K562 (cell line): ENCODE measurements at regions not wholly inside any gene's neighbourhood (a gene's known extent, or its start where the extent isn't known, plus 50 kb on each side); places are given as distances from the start of the nearest gene placed in this dataset.

Experiments
- ATAC-seq: fragments of 200-7000 bp; cut with Tn5 transposase; 3 replicates; pipeline ENCODE4 v1.9.1; 2020; ENCODE audit warnings: moderate library complexity
- BruUV-seq: library from RNA; stranded (reverse); fragments of 400-500 nt; replicated peaks from 2 replicates; lab custom pipeline; 2021; lab: Mats Ljungman, UMichigan
- CTCF ChIA-PET: fragments of 300-600 bp; formaldehyde crosslinking; extraction: SDS; loops from one replicate; lab custom pipeline; 2021; ENCODE audit warnings: low intra/inter-chr PET ratio; lab: Yijun Ruan, JAX
- POLR2A ChIA-PET: fragments of 300-600, 350-650 bp; sonication (Branson Sonifier 250); formaldehyde crosslinking; extraction: SDS; loops from one replicate; lab custom pipeline; 2021; ENCODE audit warnings: antibody characterized with exemption, inconsistent platforms; lab: Yijun Ruan, JAX
- DNase-seq, 4 experiments: peaks; one replicate each; pipeline versions ENCODE4 v3.0.0 to v3.0.0-alpha.2; 2011 to 2018; ENCODE audit warnings: low spot score in 3 of 4, mixed read lengths in 3 of 4; ENCODE audit errors: extremely low read depth in 1 of 4
- FAIRE-seq: peaks from 2 replicates; lab custom pipeline; 2011; peaks lifted over from hg19 to GRCh38; lab: Jason Lieb, UNC
- H2AFZ ChIP-seq: 2 replicates; pipeline ENCODE4 v1.6.0; 2011; ENCODE audit warnings: low read depth, low read length, control low read depth, inconsistent platforms
- H3K27ac ChIP-seq: fragments of 200-600 bp; 3 replicates; pipeline ENCODE4 v1.8.0; 2011; ENCODE audit warnings: low read depth, mild to moderate bottlenecking, control low read depth, inconsistent platforms, low read length, moderate library complexity, mixed read lengths; ENCODE audit errors: extremely low read depth
- H3K27me3 ChIP-seq, 2 experiments: fragments of 300-600 bp in 1 of 2; 2 replicates in 1 of 2; 3 replicates in 1 of 2; pipeline versions ENCODE4 v1.6.0 to v1.8.0; 2011; ENCODE audit warnings: inconsistent platforms in 2 of 2, low read length in 2 of 2, mild to moderate bottlenecking in 1 of 2, mixed read lengths in 1 of 2, moderate library complexity in 1 of 2; ENCODE audit not compliant: control insufficient read depth in 2 of 2, insufficient read depth in 2 of 2
- H3K36me3 ChIP-seq: fragments of 300-600 bp; 3 replicates; pipeline ENCODE4 v1.8.0; 2011; ENCODE audit warnings: mild to moderate bottlenecking, low read length, inconsistent platforms; ENCODE audit not compliant: control insufficient read depth, insufficient read depth
- H3K4me1 ChIP-seq, 2 experiments: fragments of 200-600 bp in 1 of 2; replicated peaks in 1 of 2; 2 replicates in 1 of 2; 3 replicates in 1 of 2; pipeline versions ENCODE4 v1.5.1 to v1.8.0; 2011; ENCODE audit warnings: inconsistent platforms in 2 of 2, low read length in 2 of 2, mild to moderate bottlenecking in 1 of 2, mixed read lengths in 1 of 2, moderate library complexity in 1 of 2; ENCODE audit not compliant: control insufficient read depth in 2 of 2, insufficient read depth in 2 of 2
- H3K4me2 ChIP-seq: 2 replicates; pipeline ENCODE4 v1.6.1; 2011; ENCODE audit warnings: low read length, control low read depth, inconsistent platforms, mixed read lengths; ENCODE audit not compliant: insufficient read depth
- H3K4me3 ChIP-seq: fragments of 200-600 bp; sonication (generic), shearing (Covaris generic); 2 replicates; pipeline ENCODE4 v1.5.1; 2016; ENCODE audit warnings: control low read depth, inconsistent platforms
- H3K79me2 ChIP-seq: fragments of 200-600 bp; 3 replicates; pipeline ENCODE4 v1.8.0; 2011; ENCODE audit warnings: low read length, inconsistent platforms; ENCODE audit not compliant: control insufficient read depth, insufficient read depth
- H3K9ac ChIP-seq, 2 experiments: 2 replicates each; pipeline versions ENCODE4 v1.6.0 to v1.6.1; 2011; ENCODE audit warnings: low read depth in 2 of 2, low read length in 2 of 2, control low read depth in 1 of 2, inconsistent platforms in 1 of 2, mild to moderate bottlenecking in 1 of 2, mixed read lengths in 1 of 2; ENCODE audit not compliant: insufficient read depth in 1 of 2
- H3K9me1 ChIP-seq: one replicate; pipeline ENCODE4 v1.6.0; 2011; ENCODE audit warnings: inconsistent platforms, mild to moderate bottlenecking, low read length, moderate library complexity; ENCODE audit not compliant: control insufficient read depth, insufficient read depth
- H3K9me3 ChIP-seq: replicated peaks from 2 replicates; pipeline ENCODE4 v1.5.1; 2011; ENCODE audit warnings: low read depth, low read length, inconsistent platforms; ENCODE audit not compliant: control insufficient read depth, insufficient read depth
- H4K20me1 ChIP-seq: replicated peaks from 2 replicates; pipeline ENCODE4 v1.6.1; 2011; ENCODE audit warnings: low read length, inconsistent platforms, mixed read lengths; ENCODE audit not compliant: control insufficient read depth, insufficient read depth
- COPS2 ChIP-seq: fragments of 450-650 bp; conservative IDR thresholded peaks from 2 replicates; pipeline ENCODE4 v1.6.1; 2016; ENCODE audit warnings: mild to moderate bottlenecking, moderate library complexity
- FOXO4 ChIP-seq: fragments of 450-650 bp; formaldehyde crosslinking; IDR thresholded peaks from 2 replicates; pipeline ENCODE4 v1.4.0; 2020; ENCODE audit warnings: mild to moderate bottlenecking, moderate library complexity
- GMEB1 ChIP-seq: fragments of 250-450 bp; sonication (Bioruptor Pico); IDR thresholded peaks from 2 replicates; pipeline ENCODE4 v1.4.0; 2020; ENCODE audit warnings: mild to moderate bottlenecking
- HNRNPLL ChIP-seq: fragments of 200-400 bp; formaldehyde crosslinking; IDR thresholded peaks from 2 replicates; pipeline ENCODE4 v1.6.1; 2017; ENCODE audit warnings: low read length, low read depth, mild to moderate bottlenecking; ENCODE audit not compliant: poor library complexity, severe bottlenecking
- KHSRP ChIP-seq: fragments of 450-650 bp; IDR thresholded peaks from 2 replicates; pipeline ENCODE4 v1.6.1; 2017
- MEF2A ChIP-seq: IDR thresholded peaks from 2 replicates; pipeline ENCODE4 v1.6.1; 2011; ENCODE audit warnings: low read depth, mild to moderate bottlenecking, low read length, moderate library complexity; ENCODE audit not compliant: control insufficient read depth
- NR2C1 ChIP-seq, 2 experiments: fragments of 450-650 bp; IDR thresholded peaks; 2 replicates each; pipeline ENCODE4 v1.6.1; 2017; ENCODE audit warnings: mild to moderate bottlenecking in 2 of 2, antibody characterized with exemption in 1 of 2, inconsistent platforms in 1 of 2, missing compliant biosample characterization in 1 of 2, missing genetic modification characterization in 1 of 2
- POLR2G ChIP-seq: fragments of 200-400 bp; formaldehyde crosslinking; IDR thresholded peaks from 2 replicates; pipeline ENCODE4 v1.6.1; 2017; ENCODE audit warnings: low read depth, mild to moderate bottlenecking, antibody characterized with exemption, low read length, moderate library complexity
- RFX1 ChIP-seq: fragments of 450-650 bp; IDR thresholded peaks from 2 replicates; pipeline ENCODE4 v1.6.1; 2016; ENCODE audit warnings: mild to moderate bottlenecking, moderate library complexity
- RFX5 ChIP-seq: IDR thresholded peaks from 2 replicates; pipeline ENCODE4 v1.6.1; 2011; ENCODE audit warnings: low read depth, mild to moderate bottlenecking, improper control_type of control experiment, low read length
- RFX7 ChIP-seq: fragments of 250-450 bp; sonication (Bioruptor Pico); IDR thresholded peaks from 2 replicates; pipeline ENCODE4 v1.5.1; 2021; ENCODE audit warnings: mild to moderate bottlenecking
- SREBF1 ChIP-seq: fragments of 150-350 bp; IDR thresholded peaks from 2 replicates; pipeline ENCODE4 v1.6.1; 2014; ENCODE audit warnings: antibody characterized with exemption, low read depth, low read length, borderline replicate concordance
- SUPT5H ChIP-seq: fragments of 450-650 bp; IDR thresholded peaks from 2 replicates; pipeline ENCODE4 v1.6.1; 2016
- USF1 ChIP-seq: sonication (generic); formaldehyde crosslinking; IDR thresholded peaks from 2 replicates; pipeline ENCODE4 v1.9.0; 2022; ENCODE audit warnings: mild to moderate bottlenecking, missing genetic modification reagents
- USF2 ChIP-seq: sonication (generic); formaldehyde crosslinking; IDR thresholded peaks from 2 replicates; pipeline ENCODE4 v1.5.0; 2020; ENCODE audit warnings: missing genetic modification reagents
- ZBTB34 ChIP-seq: fragments of 250-450 bp; sonication (Bioruptor Pico); IDR thresholded peaks from 2 replicates; pipeline ENCODE4 v1.8.0; 2021; ENCODE audit warnings: mild to moderate bottlenecking, moderate library complexity
- ZNF124 ChIP-seq: sonication (generic); formaldehyde crosslinking; IDR thresholded peaks from 2 replicates; pipeline ENCODE4 v1.8.1; 2022; ENCODE audit warnings: missing genetic modification reagents
- ZNF77 ChIP-seq: fragments of 250-450 bp; sonication (Bioruptor Pico); IDR thresholded peaks from 2 replicates; pipeline ENCODE4 v1.5.0; 2020
- WGBS: fragments of 100-300 bp; shearing (Covaris generic); methylation state at CpG from one replicate; pipeline ENCODE4 v1.1.6; 2016; ENCODE audit warnings: low coverage, mixed read lengths; ENCODE audit not compliant: insufficient coverage; ENCODE audit errors: missing lambda C conversion rate; 5-methylcytosine and 5-hydroxymethylcytosine counted together
- in situ Hi-C: fragments of 300-500 bp; cut with MboI; formaldehyde crosslinking; loops from 4 replicates; pipeline ENCODE4 v1.15.0; 2018; ENCODE audit warnings: inconsistent platforms, mixed read lengths
- intact Hi-C: fragments of 100-400 bp; cut with micrococcal nuclease; formaldehyde crosslinking; loops from 2 replicates; pipeline ENCODE4 v1.14.2; 2022

- H3K27ac ChIP-seq: no peak overlapping the region
- peaks cover 0 to 7% of the 10 kb centered on the region in 2 experiments; a peak in 2 of 5 replicates for H3K4me1 ChIP-seq
- ATAC-seq: no peak
- no TSS peak for BruUV-seq
- H3K9ac ChIP-seq: no peak overlapping the region
- no peak for FAIRE-seq
- no peaks in the 10 kb centered on the region for H3K36me3 ChIP-seq
- H2AFZ ChIP-seq: no peak overlapping the region
- in situ Hi-C loops: no loop called here
- POLR2A ChIA-PET: no interaction called here
- CTCF ChIA-PET: no interaction called here
- WGBS: 0% methylated on average over 2 of the region's 4 CpGs
- intact Hi-C loops: no loop called here
- H4K20me1 ChIP-seq: no peaks in the 10 kb centered on the region
- no peaks in the 10 kb centered on the region for H3K79me2 ChIP-seq
- no peak overlapping the region for H3K4me3 ChIP-seq
- H3K27me3 ChIP-seq: peaks cover 0 to 23% of the 10 kb centered on the region in 2 experiments; a peak in 4 of 5 replicates
- no peak overlapping the region for H3K4me2 ChIP-seq
- no peak for DNase-seq
- no peaks in the 10 kb centered on the region for H3K9me3 ChIP-seq
- no peaks in the 10 kb centered on the region for H3K9me1 ChIP-seq
- TF ChIP-seq GMEB1 (CRISPR knock-in tag): no peak
- no peak for TF ChIP-seq SREBF1
- TF ChIP-seq ZNF77: no peak
- TF ChIP-seq ZBTB34 (CRISPR knock-in tag): no peak
- no peak for TF ChIP-seq SUPT5H
- no peak for TF ChIP-seq RFX1
- TF ChIP-seq COPS2: no peak
- TF ChIP-seq RFX7 (CRISPR knock-in tag): no peak
- TF ChIP-seq ZNF124: no peak
- no peak for TF ChIP-seq HNRNPLL
- no peak for TF ChIP-seq MEF2A
- no peak for TF ChIP-seq NR2C1 (IDR thresholded peaks at IDR 0.05)
- TF ChIP-seq NR2C1 (tag; IDR thresholded peaks at IDR 0.05): no peak
- no peak for TF ChIP-seq POLR2G
- TF ChIP-seq USF1 (CRISPR knock-in tag): no peak
- TF ChIP-seq FOXO4: no peak
- no peak for TF ChIP-seq RFX5
- TF ChIP-seq KHSRP: no peak
- no peak for TF ChIP-seq USF2 (CRISPR knock-in tag)
Measured at GRCh38 chr10:124338276-124338925, 80.3 kb downstream of the OAT start.
